Thyroid gland (tissue), 4 donors: ENCODE measurements at regions not wholly inside any gene's neighbourhood (a gene's known extent, or its start where the extent isn't known, plus 50 kb on each side); places are given as distances from the start of the nearest gene placed in this dataset.

Experiments used
- DNase-seq, 2 donors: peaks; one replicate each; pipeline ENCODE4 v3.0.0-alpha.2; 2019
- H3K27ac ChIP-seq, 3 donors: fragments of 200-600 bp; sonication (generic); 1 replicate in 2 of 3; 2 replicates in 1 of 3; pipeline ENCODE4 v1.5.1; 2016 to 2019; ENCODE audit warnings: mild to moderate bottlenecking in 1 of 3, moderate library complexity in 1 of 3
- H3K27me3 ChIP-seq: fragments of 200-600 bp; sonication (generic); one replicate; pipeline ENCODE4 v1.5.1; 2019
- H3K36me3 ChIP-seq, 2 donors: fragments of 200-600 bp; sonication (generic); one replicate each; pipeline ENCODE4 v1.5.1; 2016 to 2019
- H3K4me1 ChIP-seq, 2 donors: fragments of 200-600 bp; sonication (generic); one replicate each; pipeline ENCODE4 v1.5.1; 2017 to 2019
- H3K4me3 ChIP-seq, 3 donors: fragments of 200-600 bp; sonication (generic); replicated peaks in 1 of 3; 1 replicate in 2 of 3; 2 replicates in 1 of 3; pipeline ENCODE4 v1.5.1; 2016; ENCODE audit warnings: mild to moderate bottlenecking in 1 of 3
- H3K9me3 ChIP-seq: fragments of 200-600 bp; sonication (generic); one replicate; pipeline ENCODE4 v1.5.1; 2017
- POLR2A ChIP-seq, 2 donors: fragments of 450-650 bp; IDR thresholded peaks; one replicate each; pipeline ENCODE4 v1.6.1; 2017; ENCODE audit warnings: antibody characterized with exemption in 2 of 2, mild to moderate bottlenecking in 2 of 2, moderate library complexity in 1 of 2
- WGBS, 2 donors: methylation state at CpG; one replicate each; pipeline ENCODE4 v1.1.5; 2017; 5-methylcytosine and 5-hydroxymethylcytosine counted together
- intact Hi-C: fragments of 100-400 bp; cut with DNase I; formaldehyde crosslinking; loops from one replicate; pipeline ENCODE4 v1.15.1; 2023
- TF ChIP-seq, protein P1 (sequence below), 6 experiments: fragments of 200-600 bp in 3 of 6; fragments of 450-650 bp in 3 of 6; sonication (generic) in 3 of 6; IDR thresholded peaks; one replicate each; pipeline ENCODE4 v1.5.1; 2016 to 2019; ENCODE audit warnings: antibody characterized with exemption in 6 of 6, mild to moderate bottlenecking in 2 of 6, inconsistent platforms in 1 of 6, moderate library complexity in 1 of 6

DNA sequence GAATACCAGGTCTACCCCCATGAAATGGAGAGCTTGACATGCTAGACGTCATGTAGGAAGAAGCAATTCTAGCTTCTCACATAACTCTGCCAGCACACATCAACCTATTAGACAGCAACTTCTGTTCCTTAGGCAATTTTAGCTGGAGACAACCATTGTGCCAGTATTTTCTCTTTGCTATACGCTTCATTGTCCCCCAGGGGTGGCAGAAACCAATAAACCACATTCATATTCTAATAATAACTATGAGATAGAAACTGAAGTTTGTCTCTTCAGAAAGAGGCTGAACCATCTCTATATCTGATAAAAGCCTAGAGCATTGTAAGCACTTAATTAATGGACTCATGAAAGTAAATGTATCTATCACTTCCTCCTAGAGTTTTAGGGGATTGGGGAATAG lies 278.6 kb downstream of the FOXG1 start:
- no peak overlapping the region for H3K4me3 ChIP-seq
- H3K27ac ChIP-seq: no peak overlapping the region
- TF ChIP-seq POLR2A (IDR thresholded peaks at IDR 0.05): no peak
- H3K4me1 ChIP-seq: no peaks in the 10 kb centered on the region
- 61 to 80% methylated on average over 2 of the region's 2 CpGs for WGBS, 2 donors
- intact Hi-C loops: no loop called here
- DNase-seq: no peak
- no peaks in the 10 kb centered on the region for H3K9me3 ChIP-seq
- H3K27me3 ChIP-seq: no peaks in the 10 kb centered on the region
- H3K36me3 ChIP-seq: no peaks in the 10 kb centered on the region

DNA sequence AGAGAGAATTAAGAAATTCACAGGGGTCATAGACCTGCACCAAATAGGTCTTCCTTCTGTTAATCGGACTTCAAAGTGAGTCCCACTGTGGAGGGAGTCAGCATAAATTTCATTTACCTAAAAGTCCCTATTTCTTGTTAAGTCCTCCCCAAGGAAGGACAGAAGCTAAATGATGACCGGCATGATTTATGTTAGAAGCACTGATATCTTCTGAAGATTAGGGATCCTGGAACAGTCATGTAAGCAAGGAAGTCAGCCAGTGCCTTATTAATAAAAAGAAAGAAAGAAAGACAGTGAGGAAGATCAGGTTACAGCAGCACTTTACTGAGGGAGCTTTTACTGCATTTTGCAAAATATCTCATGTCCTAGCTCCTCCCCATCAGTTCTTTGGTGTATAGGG lies 287.5 kb downstream of the FOXG1 start:
- TF ChIP-seq, protein P1, sequence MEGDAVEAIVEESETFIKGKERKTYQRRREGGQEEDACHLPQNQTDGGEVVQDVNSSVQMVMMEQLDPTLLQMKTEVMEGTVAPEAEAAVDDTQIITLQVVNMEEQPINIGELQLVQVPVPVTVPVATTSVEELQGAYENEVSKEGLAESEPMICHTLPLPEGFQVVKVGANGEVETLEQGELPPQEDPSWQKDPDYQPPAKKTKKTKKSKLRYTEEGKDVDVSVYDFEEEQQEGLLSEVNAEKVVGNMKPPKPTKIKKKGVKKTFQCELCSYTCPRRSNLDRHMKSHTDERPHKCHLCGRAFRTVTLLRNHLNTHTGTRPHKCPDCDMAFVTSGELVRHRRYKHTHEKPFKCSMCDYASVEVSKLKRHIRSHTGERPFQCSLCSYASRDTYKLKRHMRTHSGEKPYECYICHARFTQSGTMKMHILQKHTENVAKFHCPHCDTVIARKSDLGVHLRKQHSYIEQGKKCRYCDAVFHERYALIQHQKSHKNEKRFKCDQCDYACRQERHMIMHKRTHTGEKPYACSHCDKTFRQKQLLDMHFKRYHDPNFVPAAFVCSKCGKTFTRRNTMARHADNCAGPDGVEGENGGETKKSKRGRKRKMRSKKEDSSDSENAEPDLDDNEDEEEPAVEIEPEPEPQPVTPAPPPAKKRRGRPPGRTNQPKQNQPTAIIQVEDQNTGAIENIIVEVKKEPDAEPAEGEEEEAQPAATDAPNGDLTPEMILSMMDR (IDR thresholded peaks at IDR 0.05): no peak
- no peak for TF ChIP-seq POLR2A (IDR thresholded peaks at IDR 0.05)
- DNase-seq: no peak
- H3K4me3 ChIP-seq: no peak overlapping the region
- H3K27me3 ChIP-seq: no peaks in the 10 kb centered on the region
- no peak overlapping the region for H3K27ac ChIP-seq
- intact Hi-C loops: no loop called here
- H3K9me3 ChIP-seq: no peaks in the 10 kb centered on the region
- H3K36me3 ChIP-seq: no peaks in the 10 kb centered on the region
- 80 to 85% methylated on average over 2 of the region's 2 CpGs for WGBS, 2 donors
- no peaks in the 10 kb centered on the region for H3K4me1 ChIP-seq

DNA sequence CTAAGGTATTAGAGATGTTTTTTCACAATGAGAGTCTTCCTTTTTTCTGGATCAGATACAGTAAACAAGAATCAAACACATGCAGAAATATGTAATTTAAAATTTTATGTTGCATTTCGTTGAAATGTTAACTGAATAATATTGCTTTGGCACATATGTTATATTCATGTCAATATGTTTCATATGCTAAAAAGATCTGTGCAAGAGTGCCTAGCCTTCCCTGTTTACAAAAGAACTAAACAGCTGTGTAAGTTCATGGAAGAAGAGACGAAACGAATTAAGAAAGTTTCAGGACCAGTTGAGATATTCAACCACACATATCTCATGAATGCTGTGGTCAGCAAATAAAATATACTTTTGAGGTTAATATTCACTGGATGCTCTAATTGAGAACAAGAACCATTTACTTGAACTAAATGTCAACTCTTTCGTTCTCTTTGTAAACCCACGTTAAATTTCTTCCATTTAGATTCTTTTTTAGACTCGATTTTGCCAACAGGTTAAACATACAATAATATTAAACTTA lies 289.5 kb downstream of the FOXG1 start:
- TF ChIP-seq, protein P1 (IDR thresholded peaks at IDR 0.05): no peak
- WGBS, 2 donors: 84 to 87% methylated on average over 6 of the region's 6 CpGs
- no peaks in the 10 kb centered on the region for H3K27me3 ChIP-seq
- H3K9me3 ChIP-seq: no peaks in the 10 kb centered on the region
- H3K4me1 ChIP-seq: no peaks in the 10 kb centered on the region
- H3K27ac ChIP-seq: no peak overlapping the region
- DNase-seq: no peak
- H3K36me3 ChIP-seq: no peaks in the 10 kb centered on the region
- H3K4me3 ChIP-seq: no peak overlapping the region
- intact Hi-C loops: no loop called here

GRCh38 chr14:29061702-29062101 lies 295.1 kb downstream of the FOXG1 start:
- TF ChIP-seq, protein P1 (IDR thresholded peaks at IDR 0.05): no peak
- 88 to 96% methylated on average over 2 of the region's 2 CpGs for WGBS, 2 donors
- H3K4me3 ChIP-seq: no peak overlapping the region
- intact Hi-C loops: no loop called here
- no peaks in the 10 kb centered on the region for H3K36me3 ChIP-seq
- H3K27ac ChIP-seq: no peak overlapping the region
- no peak for DNase-seq
- H3K9me3 ChIP-seq: no peaks in the 10 kb centered on the region
- H3K4me1 ChIP-seq: no peaks in the 10 kb centered on the region
- H3K27me3 ChIP-seq: no peaks in the 10 kb centered on the region

GRCh38 chr14:29062466-29062865 lies 295.9 kb downstream of the FOXG1 start:
- WGBS, 2 donors: 79 to 81% methylated on average over 6 of the region's 6 CpGs
- intact Hi-C loops: no loop called here
- DNase-seq: no peak

More at GRCh38 chr14:29062466-29062865, 295.9 kb downstream of the FOXG1 start:
- TF ChIP-seq POLR2A (IDR thresholded peaks at IDR 0.05): no peak
- TF ChIP-seq, protein P1 (IDR thresholded peaks at IDR 0.05): no peak
- no peaks in the 10 kb centered on the region for H3K9me3 ChIP-seq
- no peak overlapping the region for H3K4me3 ChIP-seq
- no peak overlapping the region for H3K27ac ChIP-seq
- no peaks in the 10 kb centered on the region for H3K27me3 ChIP-seq
- H3K4me1 ChIP-seq: no peaks in the 10 kb centered on the region
- no peaks in the 10 kb centered on the region for H3K36me3 ChIP-seq
